ENCODE measurements at regions not wholly inside any gene's neighbourhood (a gene's known extent, or its start where the extent isn't known, plus 50 kb on each side); places are given as distances from the start of the nearest gene placed in this dataset.

GRCh38 chr5:158033724-158034123 is 174.8 kb upstream of the CLINT1 start:
- intact Hi-C loops (cut with micrococcal nuclease), result no loop called here
- Mint-ChIP-seq H3K36me3 (peaks cover 10% of the 10 kb centered on the region), H3K9me3 (peaks cover 4 to 10% of the 10 kb centered on the region in 2 donors), H3K27ac (no peak overlapping the region), H3K4me3 (no peak overlapping the region), H3K27me3 (ENCODE audit: low read depth in 2 of 2) (peaks cover 7 to 30% of the 10 kb centered on the region in 2 donors), H3K4me1 (no peaks in the 10 kb centered on the region)
- Histone ChIP-seq H3K4me3 (ENCODE audit: low read length) (no peak overlapping the region), H3K36me3 (ENCODE audit: control insufficient read depth, insufficient read depth, low read length) (no peaks in the 10 kb centered on the region), H3K4me1 (ENCODE audit: control insufficient read depth, insufficient read depth, low read length) (no peaks in the 10 kb centered on the region), H3K27ac (ENCODE audit: low read length) (no peak overlapping the region), H3K9me3 (ENCODE audit: control insufficient read depth, insufficient read depth, low read length) (peaks cover 14% of the 10 kb centered on the region), H3K27me3 (ENCODE audit: control insufficient read depth, insufficient read depth, low read length) (no peaks in the 10 kb centered on the region)
- WGBS (ENCODE audit: insufficient coverage), result 100% methylated on average over 1 of the region's 1 CpG
- ATAC-seq (no peak), DNase-seq (no peak)
- no peak for TF ChIP-seq CTCF (IDR thresholded peaks at IDR 0.05)

GRCh38 chr5:158033076-158033475 is 174.1 kb upstream of the CLINT1 start:
- Histone ChIP-seq H3K27ac (ENCODE audit: low read length) (no peak overlapping the region), H3K36me3 (ENCODE audit: control insufficient read depth, insufficient read depth, low read length) (no peaks in the 10 kb centered on the region), H3K4me3 (ENCODE audit: low read length) (no peak overlapping the region), H3K4me1 (ENCODE audit: control insufficient read depth, insufficient read depth, low read length) (no peaks in the 10 kb centered on the region), H3K27me3 (ENCODE audit: control insufficient read depth, insufficient read depth, low read length) (no peaks in the 10 kb centered on the region), H3K9me3 (ENCODE audit: control insufficient read depth, insufficient read depth, low read length) (peaks cover 14% of the 10 kb centered on the region)
- DNase-seq (no peak), ATAC-seq (no peak)
- H3K4me1 Mint-ChIP-seq, result no peaks in the 10 kb centered on the region
- H3K9me3 Mint-ChIP-seq, result peaks cover 4 to 10% of the 10 kb centered on the region in 2 donors
- intact Hi-C loops (cut with micrococcal nuclease), result no loop called here
- H3K27ac Mint-ChIP-seq, result no peak overlapping the region
- 97% methylated on average over 5 of the region's 5 CpGs for WGBS (ENCODE audit: insufficient coverage)
- no peak for TF ChIP-seq CTCF (IDR thresholded peaks at IDR 0.05)
- no peak overlapping the region for H3K4me3 Mint-ChIP-seq
- peaks cover 7 to 32% of the 10 kb centered on the region in 2 donors for H3K27me3 Mint-ChIP-seq (ENCODE audit: low read depth in 2 of 2)
- peaks cover 10% of the 10 kb centered on the region for H3K36me3 Mint-ChIP-seq

GRCh38 chr5:158032246-158032645 is 173.3 kb upstream of the CLINT1 start:
- ATAC-seq (no peak), DNase-seq (no peak)
- peaks cover 8 to 32% of the 10 kb centered on the region in 2 donors for H3K27me3 Mint-ChIP-seq (ENCODE audit: low read depth in 2 of 2)
- H3K36me3 Mint-ChIP-seq, result peaks cover 10% of the 10 kb centered on the region
- Histone ChIP-seq H3K4me3 (ENCODE audit: low read length) (no peak overlapping the region), H3K9me3 (ENCODE audit: control insufficient read depth, insufficient read depth, low read length) (peaks cover 14% of the 10 kb centered on the region), H3K36me3 (ENCODE audit: control insufficient read depth, insufficient read depth, low read length) (no peaks in the 10 kb centered on the region), H3K27ac (ENCODE audit: low read length) (no peak overlapping the region), H3K4me1 (ENCODE audit: control insufficient read depth, insufficient read depth, low read length) (no peaks in the 10 kb centered on the region), H3K27me3 (ENCODE audit: control insufficient read depth, insufficient read depth, low read length) (no peaks in the 10 kb centered on the region)
- WGBS (ENCODE audit: insufficient coverage), result 36% methylated on average over 1 of the region's 1 CpG
- no peak for TF ChIP-seq CTCF (IDR thresholded peaks at IDR 0.05)
- H3K9me3 Mint-ChIP-seq, result peaks cover 4 to 10% of the 10 kb centered on the region in 2 donors
- H3K4me1 Mint-ChIP-seq, result no peaks in the 10 kb centered on the region
- no peak overlapping the region for H3K4me3 Mint-ChIP-seq
- intact Hi-C loops (cut with micrococcal nuclease), result no loop called here
- no peak overlapping the region for H3K27ac Mint-ChIP-seq

Data from natural killer cell (primary cell).